SJCRH30 (cell line): ENCODE measurements at regions not wholly inside any gene's neighbourhood (a gene's known extent, or its start where the extent isn't known, plus 50 kb on each side); places are given as distances from the start of the nearest gene placed in this dataset.

Experiments
- DNase-seq, 2 experiments: peaks; one replicate each; pipeline ENCODE4 v3.0.0-alpha.2; 2015 to 2020
- H3K27ac ChIP-seq: fragments of 250-450 bp; sonication (Bioruptor Pico); 2 replicates; pipeline ENCODE4 v1.5.1; 2020; ENCODE audit warnings: mild to moderate bottlenecking, moderate library complexity
- H3K27me3 ChIP-seq: fragments of 250-450 bp; sonication (Bioruptor Pico); 2 replicates; pipeline ENCODE4 v1.5.1; 2020; ENCODE audit warnings: mild to moderate bottlenecking, moderate library complexity
- H3K36me3 ChIP-seq: fragments of 250-450 bp; sonication (Bioruptor Pico); 2 replicates; pipeline ENCODE4 v1.5.1; 2020; ENCODE audit warnings: mild to moderate bottlenecking, moderate library complexity
- H3K4me1 ChIP-seq: fragments of 250-450 bp; sonication (Bioruptor Pico); 2 replicates; pipeline ENCODE4 v1.5.1; 2020; ENCODE audit warnings: mild to moderate bottlenecking, moderate library complexity
- H3K4me3 ChIP-seq: fragments of 250-450 bp; sonication (Bioruptor Pico); 2 replicates; pipeline ENCODE4 v1.5.1; 2020; ENCODE audit warnings: mild to moderate bottlenecking, moderate library complexity
- H3K9me3 ChIP-seq: fragments of 250-450 bp; sonication (Bioruptor Pico); replicated peaks from 2 replicates; pipeline ENCODE4 v1.5.1; 2020; ENCODE audit warnings: mild to moderate bottlenecking, moderate library complexity

DNA sequence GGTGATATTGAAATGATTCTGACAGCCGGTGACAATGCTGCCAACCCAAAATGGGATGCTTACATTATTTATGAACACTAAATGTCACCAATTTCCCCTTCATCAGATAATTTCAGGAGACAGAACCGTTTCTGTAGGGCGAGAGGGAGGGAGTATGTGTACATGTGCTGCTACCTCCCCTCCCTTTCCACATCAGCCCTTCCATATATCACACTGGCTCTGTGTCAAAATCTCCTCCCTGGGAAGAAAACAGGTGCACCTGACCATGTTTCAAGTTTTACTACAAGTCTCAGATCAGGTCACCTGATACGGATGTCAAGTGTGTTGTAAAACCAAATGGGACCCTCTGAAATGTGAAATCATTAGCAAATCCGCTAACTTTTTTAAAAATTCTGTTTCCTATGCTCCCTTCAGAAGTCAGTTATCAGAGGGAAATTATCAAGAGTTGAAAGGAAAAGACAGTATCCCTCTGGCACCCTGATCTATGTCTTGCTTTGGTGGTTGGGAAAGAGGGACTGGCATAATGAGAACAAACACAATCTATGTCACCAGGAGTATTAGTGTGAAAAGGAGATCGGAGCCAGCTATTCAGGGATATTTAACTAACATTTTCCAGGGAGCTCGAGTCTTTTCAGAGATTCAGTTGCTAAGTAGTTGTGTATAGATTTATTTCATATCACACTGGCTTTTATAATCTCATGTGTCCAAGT lies 1002.3 kb upstream of the CDH8 start:
- Histone ChIP-seq H3K27ac (no peak overlapping the region), H3K4me3 (no peak overlapping the region), H3K9me3 (no peaks in the 10 kb centered on the region), H3K4me1 (no peaks in the 10 kb centered on the region), H3K27me3 (no peaks in the 10 kb centered on the region), H3K36me3 (no peaks in the 10 kb centered on the region)
- no peak for DNase-seq

DNA sequence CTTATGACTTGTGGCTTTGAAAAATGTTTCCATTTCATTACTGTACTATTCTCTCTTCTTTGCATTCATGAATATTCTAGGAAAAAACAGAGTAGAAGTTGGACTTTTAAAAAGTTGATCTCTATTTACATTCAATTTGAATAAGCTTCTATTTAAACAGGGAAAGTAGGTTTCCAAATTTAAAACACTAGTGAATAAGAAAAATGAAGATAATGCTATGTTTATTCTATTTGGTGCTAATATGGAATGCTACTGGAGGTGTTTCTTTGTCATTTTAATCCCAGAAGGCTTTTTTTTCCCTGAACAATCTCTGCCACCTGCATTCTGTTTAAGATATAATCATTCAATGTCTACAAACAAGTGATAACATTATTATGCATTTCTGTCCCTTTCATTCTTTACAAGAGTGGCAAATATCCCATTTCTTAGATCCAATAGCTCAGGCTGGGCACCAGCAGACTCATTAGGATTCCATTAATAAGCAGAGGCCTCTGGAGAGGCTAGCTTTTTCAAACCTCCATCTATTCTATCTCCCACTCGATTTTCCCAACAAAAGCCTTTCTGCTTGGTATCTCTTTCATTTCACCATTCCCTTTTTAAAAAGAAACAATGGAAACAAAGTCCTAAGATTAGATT lies 1001.6 kb upstream of the CDH8 start:
- Histone ChIP-seq H3K27ac (no peak overlapping the region), H3K4me1 (no peaks in the 10 kb centered on the region), H3K36me3 (no peaks in the 10 kb centered on the region), H3K4me3 (no peak overlapping the region), H3K9me3 (no peaks in the 10 kb centered on the region), H3K27me3 (no peaks in the 10 kb centered on the region)
- DNase-seq, result no peak

- H3K4me3 ChIP-seq, result no peak overlapping the region
- no peaks in the 10 kb centered on the region for H3K36me3 ChIP-seq
- no peaks in the 10 kb centered on the region for H3K4me1 ChIP-seq
- no peak overlapping the region for H3K27ac ChIP-seq
- DNase-seq, result no peak
- H3K27me3 ChIP-seq, result no peaks in the 10 kb centered on the region
- H3K9me3 ChIP-seq, result no peaks in the 10 kb centered on the region
These were observed 982.5 kb upstream of the CDH8 start for GRCh38 chr16:63018581-63019223.

DNA sequence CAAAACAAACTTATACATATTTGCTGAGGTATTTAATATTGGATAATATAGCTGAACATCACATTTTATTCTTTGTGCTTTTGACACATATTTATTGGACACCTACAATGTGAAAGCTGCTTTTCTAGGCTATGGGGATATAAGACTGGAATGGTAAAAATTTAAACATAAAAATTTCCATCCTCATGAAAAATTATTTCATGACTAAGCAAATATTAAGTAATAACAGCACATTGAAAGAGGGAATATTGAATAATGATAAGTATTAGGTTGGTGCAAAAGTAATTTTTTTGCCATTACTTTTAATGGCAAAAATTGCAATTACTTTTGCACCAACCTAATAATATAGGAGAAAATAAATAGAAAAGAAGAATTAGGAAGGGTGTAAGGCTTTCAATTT lies 972.5 kb upstream of the CDH8 start:
- no peaks in the 10 kb centered on the region for H3K4me1 ChIP-seq
- no peak overlapping the region for H3K4me3 ChIP-seq
- no peaks in the 10 kb centered on the region for H3K9me3 ChIP-seq
- no peaks in the 10 kb centered on the region for H3K27me3 ChIP-seq
- DNase-seq, result no peak
- H3K36me3 ChIP-seq, result no peaks in the 10 kb centered on the region
- H3K27ac ChIP-seq, result no peak overlapping the region

- no peak overlapping the region for H3K27ac ChIP-seq
- DNase-seq, result peak in 1 of 2 experiments; percentile 9
- no peaks in the 10 kb centered on the region; the same call in 1 of the 2 replicates for H3K36me3 ChIP-seq
- H3K4me3 ChIP-seq, result no peak overlapping the region
- no peaks in the 10 kb centered on the region for H3K4me1 ChIP-seq
- H3K9me3 ChIP-seq, result no peaks in the 10 kb centered on the region
- no peaks in the 10 kb centered on the region for H3K27me3 ChIP-seq
These were observed 969.1 kb upstream of the CDH8 start for GRCh38 chr16:63005356-63005755.

DNA sequence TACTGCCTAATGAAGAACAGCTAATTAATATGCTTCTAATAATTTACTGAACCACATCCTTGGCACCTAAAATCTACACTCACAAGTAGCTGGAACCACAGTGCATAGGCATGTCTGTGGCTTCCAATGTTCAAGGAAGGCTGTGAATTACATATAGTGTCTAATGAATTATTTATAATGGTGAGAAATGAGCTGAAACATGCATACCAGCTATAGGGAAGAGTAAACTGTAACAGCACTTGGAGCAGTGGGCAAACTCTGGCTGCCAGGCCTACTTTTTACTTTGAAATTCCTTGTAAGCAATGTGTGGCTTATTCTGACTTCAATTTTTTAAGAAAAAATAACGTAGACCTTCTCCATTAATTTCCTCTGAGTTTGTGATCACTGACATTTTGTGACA lies 953.2 kb upstream of the CDH8 start:
- H3K4me1 ChIP-seq, result no peaks in the 10 kb centered on the region
- H3K36me3 ChIP-seq, result no peaks in the 10 kb centered on the region
- H3K27ac ChIP-seq, result no peak overlapping the region
- no peak for DNase-seq
- no peaks in the 10 kb centered on the region for H3K9me3 ChIP-seq
- H3K27me3 ChIP-seq, result no peaks in the 10 kb centered on the region; the same call in 1 of the 2 replicates
- no peak overlapping the region for H3K4me3 ChIP-seq

DNA sequence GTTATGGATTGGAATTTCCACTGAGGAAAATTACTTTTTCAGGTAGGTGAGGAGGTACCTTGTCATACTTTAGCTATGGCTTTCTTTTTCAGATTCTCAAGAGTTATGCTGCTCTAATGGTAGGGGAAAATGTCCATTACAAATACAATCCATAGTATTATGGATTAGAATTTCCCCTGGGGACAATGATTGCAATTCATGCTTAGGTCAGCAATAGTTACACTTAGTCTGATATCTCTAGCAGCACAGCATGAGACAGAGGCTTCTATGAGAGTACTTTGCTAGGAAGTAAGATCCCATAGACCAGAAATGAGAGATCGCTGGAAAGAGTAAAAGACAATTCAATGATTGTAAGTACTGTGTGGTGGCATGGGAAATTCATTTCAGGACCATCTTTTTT lies 949.5 kb upstream of the CDH8 start:
- Histone ChIP-seq H3K36me3 (no peaks in the 10 kb centered on the region), H3K9me3 (no peaks in the 10 kb centered on the region), H3K4me3 (no peak overlapping the region), H3K27ac (no peak overlapping the region), H3K4me1 (no peaks in the 10 kb centered on the region), H3K27me3 (no peaks in the 10 kb centered on the region; the same call in 1 of the 2 replicates)
- no peak for DNase-seq

- no peak for DNase-seq
- Histone ChIP-seq H3K36me3 (no peaks in the 10 kb centered on the region), H3K4me3 (no peak overlapping the region)
These were observed 942.2 kb upstream of the CDH8 start for GRCh38 chr16:62978451-62978850.

DNA sequence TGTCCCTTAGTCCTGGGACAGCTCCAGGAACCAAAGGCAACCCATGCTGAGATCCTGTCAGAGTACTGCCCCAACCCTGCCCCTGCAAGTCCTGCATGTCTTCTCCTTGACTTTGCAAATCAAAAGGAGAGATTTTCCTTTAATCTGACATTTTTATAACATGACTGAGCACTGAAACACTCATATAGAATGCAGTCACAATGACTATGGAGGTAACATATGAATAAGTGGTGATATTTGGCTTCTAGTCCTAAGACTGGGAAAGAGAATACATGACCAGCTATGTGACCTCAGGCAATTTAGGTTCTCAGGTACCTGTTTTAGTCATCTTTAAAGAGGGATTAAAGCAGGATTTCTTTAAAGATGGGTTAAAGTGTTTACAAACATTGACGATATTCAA lies 941.6 kb upstream of the CDH8 start:
- 0 out of 2 replicates have a peak, but pooled peaks cover 3% of the 10 kb centered on the region for H3K27me3 ChIP-seq
- H3K9me3 ChIP-seq, result no peaks in the 10 kb centered on the region
- H3K4me3 ChIP-seq, result no peak overlapping the region
- H3K36me3 ChIP-seq, result no peaks in the 10 kb centered on the region
- DNase-seq, result no peak
- H3K27ac ChIP-seq, result no peak overlapping the region
- no peaks in the 10 kb centered on the region for H3K4me1 ChIP-seq

More at GRCh38 chr16:62978451-62978850, 942.2 kb upstream of the CDH8 start:
- H3K4me1 ChIP-seq, result no peaks in the 10 kb centered on the region
- H3K27ac ChIP-seq, result no peak overlapping the region
- H3K9me3 ChIP-seq, result no peaks in the 10 kb centered on the region
- 0 out of 2 replicates have a peak, but pooled peaks cover 3% of the 10 kb centered on the region for H3K27me3 ChIP-seq

DNA sequence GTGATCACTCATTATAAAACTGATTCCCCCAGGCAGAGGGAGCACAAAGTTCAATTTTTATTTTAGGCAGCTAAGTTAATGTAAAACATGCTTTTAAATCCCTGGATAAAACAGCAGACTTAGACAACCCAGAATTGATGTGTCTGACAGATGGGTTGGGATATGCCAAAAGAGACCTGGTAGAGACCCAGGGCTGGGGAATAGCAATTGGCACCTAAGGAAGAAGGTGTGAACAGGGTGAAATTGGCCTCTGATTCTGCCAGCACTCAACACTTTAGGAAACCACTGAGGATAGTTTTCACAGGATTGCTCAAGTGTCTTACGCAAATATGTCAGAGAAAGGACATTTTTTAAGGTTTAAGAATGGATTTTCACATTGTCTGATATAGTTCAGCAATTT lies 938.2 kb upstream of the CDH8 start:
- no peak overlapping the region for H3K4me3 ChIP-seq
- H3K9me3 ChIP-seq, result no peaks in the 10 kb centered on the region
- H3K27me3 ChIP-seq, result 0 out of 2 replicates have a peak, but pooled peaks cover 3% of the 10 kb centered on the region
- H3K27ac ChIP-seq, result no peak overlapping the region
- no peaks in the 10 kb centered on the region for H3K36me3 ChIP-seq
- no peak for DNase-seq
- H3K4me1 ChIP-seq, result no peaks in the 10 kb centered on the region

GRCh38 chr16:62970851-62971250 lies 934.6 kb upstream of the CDH8 start:
- no peaks in the 10 kb centered on the region for H3K4me1 ChIP-seq
- 0 out of 2 replicates have a peak, but pooled peaks cover 3% of the 10 kb centered on the region for H3K27me3 ChIP-seq
- no peaks in the 10 kb centered on the region for H3K9me3 ChIP-seq
- DNase-seq, result no peak
- H3K4me3 ChIP-seq, result no peak overlapping the region
- no peaks in the 10 kb centered on the region for H3K36me3 ChIP-seq
- H3K27ac ChIP-seq, result no peak overlapping the region

- Histone ChIP-seq H3K36me3 (no peaks in the 10 kb centered on the region), H3K4me1 (no peaks in the 10 kb centered on the region), H3K27me3 (0 out of 2 replicates have a peak, but pooled peaks cover 3% of the 10 kb centered on the region), H3K4me3 (no peak overlapping the region), H3K9me3 (no peaks in the 10 kb centered on the region), H3K27ac (no peak overlapping the region)
- DNase-seq, result no peak
These were observed 933.6 kb upstream of the CDH8 start for GRCh38 chr16:62969711-62970318.

GRCh38 chr16:62967611-62968010 lies 931.4 kb upstream of the CDH8 start:
- Histone ChIP-seq H3K27me3 (no peaks in the 10 kb centered on the region), H3K4me3 (no peak overlapping the region)
- DNase-seq, result no peak

DNA sequence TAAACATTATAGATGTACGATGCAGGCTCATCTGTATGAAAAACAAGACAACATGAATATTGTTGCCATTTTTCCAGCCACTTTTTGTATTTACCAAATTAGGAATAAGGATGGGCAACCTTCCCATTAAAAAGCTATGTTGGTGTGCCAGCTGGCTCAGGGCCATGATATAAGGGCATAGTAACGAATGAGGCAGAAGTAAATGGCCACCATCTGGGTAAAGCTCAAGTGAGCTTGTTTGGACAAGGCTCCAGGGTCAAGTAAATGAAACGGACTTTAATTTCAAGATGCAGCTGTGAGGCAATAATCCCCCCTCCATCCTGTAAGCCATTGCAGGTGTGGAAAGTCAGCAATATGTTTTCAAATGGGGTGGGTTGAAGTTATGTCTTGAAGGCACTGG lies 930.9 kb upstream of the CDH8 start:
- DNase-seq, result no peak
- Histone ChIP-seq H3K27me3 (no peaks in the 10 kb centered on the region), H3K4me1 (no peaks in the 10 kb centered on the region), H3K36me3 (no peaks in the 10 kb centered on the region), H3K9me3 (no peaks in the 10 kb centered on the region), H3K27ac (no peak overlapping the region), H3K4me3 (no peak overlapping the region)

More at GRCh38 chr16:62967611-62968010, 931.4 kb upstream of the CDH8 start:
- H3K4me1 ChIP-seq, result no peaks in the 10 kb centered on the region
- H3K27ac ChIP-seq, result no peak overlapping the region
- H3K36me3 ChIP-seq, result no peaks in the 10 kb centered on the region
- no peaks in the 10 kb centered on the region for H3K9me3 ChIP-seq

DNA sequence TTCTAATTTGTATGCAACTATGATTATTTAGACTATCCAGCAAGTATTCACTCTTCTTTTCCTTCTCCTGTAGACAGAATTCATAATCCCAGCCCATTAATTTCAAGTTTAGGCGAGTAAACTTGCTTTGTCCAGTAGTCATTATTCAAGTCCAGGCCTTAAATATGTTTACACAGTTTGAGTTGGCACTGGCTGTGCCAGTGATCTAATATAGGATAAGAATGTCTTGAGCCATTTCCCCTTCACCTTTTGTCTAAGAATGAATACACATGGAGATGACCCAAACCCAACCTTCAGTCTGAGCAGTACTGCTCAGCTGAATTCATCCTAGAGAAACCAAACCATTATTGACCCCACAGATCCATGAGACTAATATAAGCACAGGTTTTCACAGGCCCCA lies 930.4 kb upstream of the CDH8 start:
- Histone ChIP-seq H3K9me3 (no peaks in the 10 kb centered on the region), H3K36me3 (no peaks in the 10 kb centered on the region), H3K4me3 (no peak overlapping the region), H3K27ac (no peak overlapping the region), H3K27me3 (no peaks in the 10 kb centered on the region), H3K4me1 (no peaks in the 10 kb centered on the region)
- DNase-seq, result no peak
